T-helper 1 cell treated with Interleukin-12 subunit alpha and Interleukin-12 subunit beta and Interleukin-4 antibody, amounts not matched to agents 30 μg/mL and 1 μg/mL, for 36 hours (primary cell): ENCODE measurements at regions not wholly inside any gene's neighbourhood (a gene's known extent, or its start where the extent isn't known, plus 50 kb on each side); places are given as distances from the start of the nearest gene placed in this dataset.

ENCODE experiments used
- H3K27ac Mint-ChIP-seq: one replicate; pipeline ENCODE4 v1.8.0; 2021; ENCODE audit warnings: mild to moderate bottlenecking, mixed read lengths
- H3K27me3 Mint-ChIP-seq: one replicate; pipeline ENCODE4 v1.8.0; 2021; ENCODE audit warnings: low read depth, mixed read lengths
- H3K36me3 Mint-ChIP-seq: one replicate; pipeline ENCODE4 v1.8.0; 2021; ENCODE audit warnings: low read depth, mixed read lengths
- H3K4me1 Mint-ChIP-seq: one replicate; pipeline ENCODE4 v1.8.0; 2021; ENCODE audit warnings: low read depth, mixed read lengths
- H3K4me3 Mint-ChIP-seq: one replicate; pipeline ENCODE4 v1.8.0; 2021; ENCODE audit warnings: mild to moderate bottlenecking, moderate library complexity, mixed read lengths
- H3K9me3 Mint-ChIP-seq: one replicate; pipeline ENCODE4 v1.8.0; 2021; ENCODE audit warnings: mixed read lengths

DNA sequence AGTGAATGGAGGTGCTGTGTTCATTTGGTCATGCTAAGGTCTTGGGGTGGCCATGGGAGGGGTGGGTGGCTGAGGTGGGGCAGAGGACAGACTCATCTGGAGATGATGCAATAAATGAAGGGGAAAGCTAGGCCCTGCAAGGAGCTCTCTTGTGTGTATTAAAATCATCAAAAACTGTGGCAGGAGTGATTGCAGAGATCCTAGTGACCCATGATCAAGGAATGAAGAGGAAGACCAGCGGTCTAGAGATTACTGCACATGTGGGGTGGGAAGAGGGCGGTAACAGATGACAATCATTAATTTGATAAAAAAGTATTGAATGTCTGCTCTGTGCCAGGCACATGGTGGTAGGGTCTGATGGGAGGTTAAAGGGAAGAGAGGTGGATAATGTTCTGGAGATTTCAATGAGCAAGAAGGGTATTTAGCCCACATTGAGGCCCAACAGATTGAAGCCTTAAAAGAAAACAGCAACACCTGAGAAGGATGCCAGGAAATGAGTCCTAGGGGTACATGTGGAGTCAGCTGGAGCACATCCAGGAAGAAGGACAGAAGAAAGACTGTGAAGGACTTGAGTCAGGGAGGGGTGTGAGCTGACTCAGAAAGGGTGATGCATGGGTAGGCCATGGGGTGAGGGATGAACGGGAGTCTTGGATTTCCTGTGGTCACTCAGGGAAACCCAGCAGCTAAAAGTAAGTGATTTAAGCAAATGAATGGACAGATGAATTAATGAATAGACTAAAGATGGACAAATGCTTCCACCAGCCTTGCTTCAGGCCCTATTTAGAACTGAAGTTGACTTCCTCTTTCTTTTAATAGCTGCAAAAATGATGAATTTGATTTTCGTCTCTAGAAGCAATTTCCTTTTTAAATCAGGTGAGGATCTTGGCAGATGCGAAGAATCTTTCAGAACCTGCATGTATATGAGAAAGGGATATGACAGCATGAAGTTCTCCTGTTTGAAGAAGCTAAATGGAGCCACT lies 83.1 kb upstream of the IGFBP3 start:
- no peak overlapping the region for H3K4me3 Mint-ChIP-seq
- H3K36me3 Mint-ChIP-seq, result no peaks in the 10 kb centered on the region
- no peaks in the 10 kb centered on the region for H3K9me3 Mint-ChIP-seq
- H3K27me3 Mint-ChIP-seq, result no peaks in the 10 kb centered on the region
- no peak overlapping the region for H3K27ac Mint-ChIP-seq
- H3K4me1 Mint-ChIP-seq, result no peaks in the 10 kb centered on the region

DNA sequence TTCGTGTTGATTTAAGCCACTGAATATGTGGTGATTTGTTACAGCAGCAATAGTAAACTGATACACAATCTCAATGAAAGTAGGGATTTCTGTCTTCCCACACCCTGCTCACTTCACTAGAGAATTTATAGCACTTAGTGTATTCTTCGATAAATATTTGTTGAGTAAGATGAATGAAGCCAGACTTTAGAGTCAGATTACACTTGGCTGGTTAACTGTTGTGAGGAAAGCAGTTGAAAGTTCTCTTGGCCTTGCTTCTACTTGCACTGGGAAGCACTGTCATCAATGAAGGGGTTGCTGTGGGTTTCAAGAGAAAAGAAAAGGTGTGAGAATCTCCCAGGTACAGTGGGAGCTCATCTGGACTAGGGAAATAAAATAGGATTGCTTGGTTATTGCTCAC lies 82.1 kb upstream of the IGFBP3 start:
- Mint-ChIP-seq H3K4me1 (no peaks in the 10 kb centered on the region), H3K27ac (no peak overlapping the region), H3K4me3 (no peak overlapping the region), H3K36me3 (no peaks in the 10 kb centered on the region), H3K27me3 (no peaks in the 10 kb centered on the region), H3K9me3 (no peaks in the 10 kb centered on the region)

DNA sequence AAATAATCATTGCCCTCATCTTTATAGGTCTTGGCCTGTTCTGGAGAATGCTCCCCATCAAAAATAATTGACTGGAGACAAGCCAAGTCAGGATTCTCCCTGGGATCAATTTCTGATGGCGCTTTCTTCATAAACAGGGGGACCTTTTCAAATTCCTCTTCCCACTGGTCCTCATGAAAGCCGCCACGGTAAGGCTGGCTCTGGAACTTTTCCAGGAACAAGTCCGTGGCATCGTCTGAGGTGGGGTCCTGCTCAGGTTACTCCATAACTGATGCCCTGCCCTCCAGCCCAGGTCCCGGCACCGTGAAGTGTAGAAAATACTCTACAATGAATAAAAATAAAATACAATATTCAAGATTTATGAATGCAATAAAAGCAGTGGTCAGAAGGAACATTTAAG lies 79.4 kb upstream of the IGFBP3 start:
- Mint-ChIP-seq H3K4me1 (no peaks in the 10 kb centered on the region), H3K36me3 (no peaks in the 10 kb centered on the region), H3K9me3 (peaks cover 17% of the 10 kb centered on the region), H3K27ac (no peak overlapping the region), H3K4me3 (no peak overlapping the region), H3K27me3 (no peaks in the 10 kb centered on the region)

DNA sequence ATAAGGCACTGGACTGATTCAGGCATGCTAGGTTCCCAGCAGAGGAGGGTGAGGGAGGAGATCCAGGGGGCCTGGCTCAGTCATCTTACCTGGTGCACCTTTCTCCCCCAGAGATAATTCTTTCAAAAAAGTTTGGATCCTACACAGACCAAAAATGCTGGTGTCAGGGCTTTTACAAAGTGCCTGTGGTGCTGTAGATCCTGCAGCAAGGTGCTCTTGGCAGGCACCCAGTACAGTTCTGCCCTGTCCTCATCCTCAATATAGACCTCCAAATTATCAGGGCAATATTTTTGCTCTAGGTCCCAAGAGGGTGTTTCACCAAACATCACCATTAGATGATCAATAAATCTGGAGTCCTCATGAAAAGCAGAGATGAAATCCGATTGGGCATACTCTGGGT lies 78.5 kb upstream of the IGFBP3 start:
- Mint-ChIP-seq H3K36me3 (no peaks in the 10 kb centered on the region), H3K27ac (no peak overlapping the region), H3K27me3 (no peaks in the 10 kb centered on the region), H3K9me3 (peaks cover 20% of the 10 kb centered on the region), H3K4me3 (no peak overlapping the region), H3K4me1 (no peaks in the 10 kb centered on the region)

DNA sequence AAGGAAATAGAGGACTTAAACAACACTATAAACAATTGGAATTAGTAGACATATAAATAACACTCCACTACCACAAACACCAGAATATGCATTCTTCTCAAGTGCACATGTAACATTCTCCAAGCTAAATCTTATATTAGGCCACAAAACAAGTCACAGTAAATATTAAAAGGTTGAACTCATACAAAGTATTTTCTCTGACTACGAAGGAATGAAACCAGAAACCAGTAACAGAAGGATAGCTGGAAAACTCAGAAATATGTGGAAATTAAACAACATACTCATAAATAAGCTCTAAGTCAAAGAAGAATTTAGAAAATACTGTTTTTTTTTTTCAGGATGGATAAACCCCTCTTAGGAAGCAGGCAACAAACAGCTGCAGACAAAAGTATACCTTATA lies 77.4 kb upstream of the IGFBP3 start:
- H3K36me3 Mint-ChIP-seq, result no peaks in the 10 kb centered on the region
- H3K4me3 Mint-ChIP-seq, result no peak overlapping the region
- no peak overlapping the region for H3K27ac Mint-ChIP-seq
- no peaks in the 10 kb centered on the region for H3K27me3 Mint-ChIP-seq
- H3K4me1 Mint-ChIP-seq, result no peaks in the 10 kb centered on the region
- H3K9me3 Mint-ChIP-seq, result peaks cover 24% of the 10 kb centered on the region

DNA sequence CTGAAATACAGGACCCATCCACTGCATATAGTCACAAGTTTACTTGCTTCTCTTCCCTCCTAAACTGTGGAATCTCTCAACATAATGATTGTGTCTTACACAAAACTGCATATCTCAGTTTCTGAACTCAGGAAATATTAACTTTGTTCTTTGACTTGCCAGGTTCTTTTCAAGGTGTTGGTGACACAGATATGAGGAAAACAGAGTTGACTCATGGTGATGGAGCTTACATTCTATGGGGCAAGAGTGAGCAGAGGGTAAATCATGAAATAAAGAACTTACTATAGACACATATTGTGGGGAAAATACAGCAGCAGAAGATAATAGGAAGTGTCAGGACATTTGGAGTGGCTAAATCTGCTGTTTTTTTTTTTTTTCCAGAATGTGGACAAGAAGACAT lies 72.5 kb upstream of the IGFBP3 start:
- Mint-ChIP-seq H3K36me3 (no peaks in the 10 kb centered on the region), H3K4me3 (no peak overlapping the region), H3K27ac (no peak overlapping the region), H3K27me3 (no peaks in the 10 kb centered on the region), H3K9me3 (peaks cover 25% of the 10 kb centered on the region), H3K4me1 (no peaks in the 10 kb centered on the region)

DNA sequence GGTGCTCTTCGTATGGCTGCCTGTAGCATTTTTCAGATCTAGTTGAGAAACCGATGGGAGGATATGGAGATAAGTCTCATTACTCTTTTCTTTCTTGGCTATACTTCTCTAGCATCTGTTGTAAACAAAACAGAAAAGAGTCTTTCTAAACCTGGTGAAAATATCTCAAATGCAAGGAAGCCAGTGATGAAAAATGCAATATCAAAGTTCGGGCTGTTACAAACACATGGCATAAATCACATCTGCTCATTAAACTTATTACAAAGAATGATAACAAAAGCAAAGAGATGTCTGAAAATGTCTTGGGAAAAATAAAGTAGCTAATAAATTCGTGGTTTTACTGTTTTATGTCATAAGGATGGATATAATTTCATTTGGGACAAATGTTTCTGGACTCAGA lies 71.8 kb upstream of the IGFBP3 start:
- Mint-ChIP-seq H3K36me3 (no peaks in the 10 kb centered on the region), H3K4me3 (no peak overlapping the region)

DNA sequence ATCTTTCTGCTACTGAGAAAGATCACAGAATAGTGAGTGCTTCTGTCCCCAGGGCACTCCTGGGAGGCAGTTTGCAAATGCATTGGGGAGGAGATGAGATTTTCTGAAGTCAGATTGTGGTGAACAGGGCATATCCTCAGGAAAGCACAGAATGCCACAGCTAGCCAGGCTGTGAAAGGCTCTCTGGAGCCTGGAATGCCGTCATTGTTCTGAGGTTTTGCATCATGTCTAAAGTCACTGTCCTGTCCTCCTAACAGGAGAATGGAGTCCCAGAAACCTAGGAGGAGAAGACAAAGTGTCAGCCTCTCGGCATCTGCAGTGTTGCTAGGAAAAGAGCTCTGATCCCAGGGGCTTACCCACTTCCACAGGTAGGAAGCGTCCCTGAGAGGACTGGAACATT lies 69.2 kb upstream of the IGFBP3 start:
- no peaks in the 10 kb centered on the region for H3K4me1 Mint-ChIP-seq
- H3K4me3 Mint-ChIP-seq, result no peak overlapping the region
- H3K36me3 Mint-ChIP-seq, result no peaks in the 10 kb centered on the region
- H3K27ac Mint-ChIP-seq, result no peak overlapping the region
- H3K9me3 Mint-ChIP-seq, result peaks cover 6% of the 10 kb centered on the region
- H3K27me3 Mint-ChIP-seq, result no peaks in the 10 kb centered on the region

More for the DNA sequence above, 71.8 kb upstream of the IGFBP3 start:
- Mint-ChIP-seq H3K27ac (no peak overlapping the region), H3K9me3 (peaks cover 25% of the 10 kb centered on the region), H3K27me3 (no peaks in the 10 kb centered on the region), H3K4me1 (no peaks in the 10 kb centered on the region)

DNA sequence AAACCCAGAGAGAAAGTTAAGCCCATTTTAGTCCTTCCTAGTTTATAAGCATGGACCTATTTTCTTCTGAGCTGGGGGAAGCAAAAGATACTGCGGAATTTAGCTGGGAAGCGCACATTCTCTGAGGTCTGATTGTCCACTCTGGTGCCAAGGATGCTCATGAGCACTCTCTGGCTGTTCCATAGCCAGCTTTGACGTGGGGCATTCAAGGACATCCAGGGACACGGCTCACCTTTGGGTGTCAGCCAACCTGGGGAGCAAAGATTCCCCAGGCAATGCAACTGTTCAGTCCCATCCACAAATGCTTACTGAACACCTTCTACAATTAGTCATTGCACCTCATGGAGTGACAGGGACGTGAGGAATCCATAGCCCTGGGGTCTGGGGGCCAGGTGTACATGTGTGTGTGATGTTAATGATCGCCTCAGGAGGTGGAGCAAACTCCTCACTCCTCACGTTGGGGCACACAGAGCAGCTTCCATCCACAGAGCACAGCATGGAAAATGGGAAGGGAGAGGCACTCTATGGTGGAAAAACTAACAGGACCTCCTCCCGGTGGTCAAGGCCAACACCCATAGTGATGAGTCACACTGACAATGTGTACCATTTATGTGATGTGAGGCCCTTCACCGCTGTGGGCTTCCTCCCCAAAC lies 67.5 kb upstream of the IGFBP3 start:
- Mint-ChIP-seq H3K27ac (no peak overlapping the region), H3K27me3 (no peaks in the 10 kb centered on the region), H3K36me3 (no peaks in the 10 kb centered on the region), H3K4me3 (no peak overlapping the region), H3K9me3 (peaks cover 2% of the 10 kb centered on the region), H3K4me1 (no peaks in the 10 kb centered on the region)

DNA sequence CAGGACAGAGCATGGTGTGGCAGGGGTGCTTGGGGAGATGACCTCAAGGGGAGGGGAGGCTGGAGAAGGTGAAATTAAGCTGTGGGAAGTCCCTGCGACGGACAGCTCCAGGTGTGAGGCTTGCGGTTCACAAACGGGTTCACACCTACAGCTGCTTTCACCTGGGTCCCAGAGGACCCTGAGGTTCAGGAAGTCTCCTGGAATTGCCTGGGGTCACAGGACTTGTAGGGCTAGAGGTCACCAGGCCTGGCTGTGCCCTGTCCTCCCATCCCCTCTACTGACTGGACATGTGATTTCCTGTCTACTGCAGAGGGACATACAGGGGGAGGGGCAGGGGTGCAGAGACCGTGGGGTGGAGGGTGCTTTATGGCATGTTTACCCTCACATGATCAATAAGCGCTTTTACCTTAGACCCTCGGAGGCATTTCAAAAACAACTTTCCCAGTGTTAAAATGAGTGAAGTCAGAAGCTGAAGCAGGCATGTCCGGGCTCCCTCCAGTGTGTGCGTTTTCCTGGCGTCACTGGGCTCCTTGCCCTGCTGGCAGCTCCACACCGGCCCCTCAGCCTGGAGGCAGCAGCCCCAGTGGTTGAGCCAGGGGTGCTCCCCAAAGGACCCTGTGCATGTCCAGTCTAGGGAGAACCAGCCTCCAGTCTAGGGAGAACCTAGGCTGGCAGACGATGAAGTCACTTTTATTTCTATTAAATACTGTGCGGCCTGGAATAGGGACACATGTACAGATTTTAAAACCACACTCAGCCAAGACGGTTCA lies 66.6 kb upstream of the IGFBP3 start:
- no peak overlapping the region for H3K27ac Mint-ChIP-seq
- H3K36me3 Mint-ChIP-seq, result no peaks in the 10 kb centered on the region
- H3K4me3 Mint-ChIP-seq, result no peak overlapping the region
- H3K4me1 Mint-ChIP-seq, result no peaks in the 10 kb centered on the region
- H3K9me3 Mint-ChIP-seq, result no peaks in the 10 kb centered on the region
- H3K27me3 Mint-ChIP-seq, result no peaks in the 10 kb centered on the region

DNA sequence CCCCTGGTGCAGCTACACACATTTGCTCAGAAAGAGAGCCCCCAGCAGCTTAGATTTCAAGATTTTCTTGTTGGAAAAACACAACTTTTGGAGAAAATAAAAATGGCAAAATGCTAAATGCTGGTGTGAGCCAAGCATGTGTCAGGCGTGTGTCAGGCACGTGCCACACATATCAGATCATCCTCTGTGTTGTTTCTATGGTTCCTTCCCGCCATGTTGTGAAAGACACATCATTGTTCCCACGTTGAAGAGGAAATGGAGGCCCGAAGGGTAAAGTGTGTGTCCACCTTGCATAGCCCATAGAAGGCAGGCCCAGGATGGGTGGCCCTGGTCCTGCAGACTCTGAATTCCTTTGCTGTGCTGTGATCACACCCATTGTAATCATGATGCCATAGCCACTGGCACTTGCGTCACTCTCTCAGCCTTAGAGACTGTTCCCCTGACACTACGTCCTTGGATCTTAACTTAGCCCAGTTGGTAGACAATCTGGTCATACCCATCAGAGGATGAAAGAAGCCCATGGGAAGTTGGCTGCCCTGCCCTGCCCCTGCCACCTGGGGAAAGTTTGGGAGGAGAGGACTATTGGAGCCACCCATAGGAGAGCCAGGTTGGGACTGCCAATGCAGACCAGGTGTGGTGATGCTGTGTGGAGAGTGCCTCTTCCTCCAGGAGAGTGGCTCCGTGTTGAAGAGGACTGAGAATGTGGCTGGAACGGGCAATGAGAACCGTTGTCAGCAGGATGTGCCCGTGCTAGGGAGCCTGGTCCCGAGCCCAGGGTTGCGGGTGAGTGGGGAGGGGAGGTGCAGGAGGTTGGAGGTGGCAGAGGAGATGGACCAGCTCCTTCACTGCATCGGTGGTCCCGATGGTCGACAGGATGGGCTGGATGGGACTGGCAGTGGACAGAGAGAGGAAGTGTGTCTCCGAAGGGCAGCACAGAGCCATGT lies 65.6 kb upstream of the IGFBP3 start:
- no peaks in the 10 kb centered on the region for H3K4me1 Mint-ChIP-seq
- no peak overlapping the region for H3K4me3 Mint-ChIP-seq
- no peaks in the 10 kb centered on the region for H3K9me3 Mint-ChIP-seq
- no peak overlapping the region for H3K27ac Mint-ChIP-seq
- H3K27me3 Mint-ChIP-seq, result no peaks in the 10 kb centered on the region
- no peaks in the 10 kb centered on the region for H3K36me3 Mint-ChIP-seq

DNA sequence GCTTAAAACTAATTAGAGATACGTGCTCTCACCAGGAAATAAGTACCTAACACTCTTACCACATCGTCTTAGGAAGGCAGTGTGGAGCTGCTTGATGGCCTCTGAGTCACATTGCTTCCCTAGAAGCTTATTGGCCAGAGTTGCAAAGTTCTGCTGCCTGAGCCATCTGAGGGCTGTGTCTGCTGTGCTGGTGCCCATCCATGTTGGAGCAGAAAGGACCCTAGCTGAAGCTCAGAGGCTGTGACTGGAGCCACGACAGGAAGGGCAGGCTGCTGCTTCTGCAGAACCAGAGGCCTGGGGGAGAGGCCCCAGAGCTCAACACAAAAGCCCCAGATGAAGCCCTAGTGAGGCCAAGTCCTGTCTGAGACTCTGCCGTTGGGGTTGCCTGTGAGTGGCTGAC lies 64.8 kb upstream of the IGFBP3 start:
- Mint-ChIP-seq H3K27me3 (no peaks in the 10 kb centered on the region), H3K9me3 (no peaks in the 10 kb centered on the region), H3K36me3 (no peaks in the 10 kb centered on the region), H3K27ac (no peak overlapping the region), H3K4me1 (no peaks in the 10 kb centered on the region), H3K4me3 (no peak overlapping the region)

DNA sequence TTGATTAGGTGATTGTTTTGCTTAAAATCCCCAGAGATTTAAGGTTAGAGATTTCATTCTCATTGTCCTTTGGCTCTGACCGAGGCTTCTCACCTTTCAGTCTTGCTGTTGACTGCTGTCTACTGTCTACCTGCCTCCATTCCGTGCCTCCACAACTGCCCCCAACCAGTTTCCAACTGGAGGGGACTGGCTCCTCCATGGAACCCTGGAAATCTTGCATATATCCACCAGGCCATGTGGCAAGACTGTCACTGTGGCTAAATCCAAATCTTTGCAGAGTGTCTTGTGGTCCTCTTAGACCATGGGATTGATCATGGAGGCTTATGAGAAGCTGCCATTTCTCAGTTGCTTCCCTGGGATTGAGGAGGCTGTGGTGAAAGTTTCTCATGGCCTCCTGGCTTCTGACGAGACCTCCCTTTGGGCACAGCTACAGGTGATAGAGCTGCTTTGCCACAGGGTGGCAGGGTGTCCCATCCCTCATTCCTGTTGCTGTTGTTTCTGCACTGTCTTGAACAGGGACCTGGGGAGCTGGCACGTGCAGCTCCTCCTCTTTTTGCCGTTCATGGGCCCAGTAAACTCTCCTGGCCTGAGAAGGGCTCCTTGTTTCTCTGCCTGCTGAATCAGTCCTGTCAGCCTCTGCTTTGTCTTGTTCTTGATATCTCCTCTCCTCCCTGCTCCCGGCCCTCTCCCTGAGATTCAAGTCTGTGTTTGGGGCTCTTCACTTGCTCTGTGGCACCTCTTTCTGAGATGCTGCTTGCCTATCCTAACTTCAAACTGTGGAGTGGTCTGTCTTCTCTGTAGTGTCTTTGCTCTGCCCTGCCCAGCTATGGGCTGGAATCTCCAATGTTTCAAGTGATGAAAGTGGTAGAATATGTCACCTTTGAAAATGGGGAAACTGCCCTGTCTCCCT lies 63.6 kb upstream of the IGFBP3 start:
- no peak overlapping the region for H3K27ac Mint-ChIP-seq
- H3K36me3 Mint-ChIP-seq, result no peaks in the 10 kb centered on the region
- H3K4me1 Mint-ChIP-seq, result no peaks in the 10 kb centered on the region
- no peaks in the 10 kb centered on the region for H3K9me3 Mint-ChIP-seq
- no peaks in the 10 kb centered on the region for H3K27me3 Mint-ChIP-seq
- no peak overlapping the region for H3K4me3 Mint-ChIP-seq
